ENCODE measurements at regions not wholly inside any gene's neighbourhood (a gene's known extent, or its start where the extent isn't known, plus 50 kb on each side); places are given as distances from the start of the nearest gene placed in this dataset.

GRCh38 chr12:98067795-98068194 lies 447.6 kb upstream of the TMPO start:
- no peak for DNase-seq

- DNase-seq: no peak
Observed at GRCh38 chr12:98073610-98074009, 441.8 kb upstream of the TMPO start.

GRCh38 chr12:98074286-98074685 lies 441.1 kb upstream of the TMPO start:
- DNase-seq: no peak

GRCh38 chr12:98084391-98084790 lies 431.0 kb upstream of the TMPO start:
- no peak for DNase-seq

GRCh38 chr12:98085046-98085755 lies 430.2 kb upstream of the TMPO start:
- no peak for DNase-seq

GRCh38 chr12:98090731-98091130 lies 424.7 kb upstream of the TMPO start:
- DNase-seq: no peak

- no peak for DNase-seq
Observed at GRCh38 chr12:98096436-98096835, 419.0 kb upstream of the TMPO start.

GRCh38 chr12:98106031-98106683 lies 409.2 kb upstream of the TMPO start:
- no peak for DNase-seq

GRCh38 chr12:98109266-98109665 lies 406.1 kb upstream of the TMPO start:
- DNase-seq: no peak

- no peak for DNase-seq
Observed at GRCh38 chr12:98110536-98110935, 404.9 kb upstream of the TMPO start.

- no peak for DNase-seq
Observed at GRCh38 chr12:98113548-98113947, 401.8 kb upstream of the TMPO start.

GRCh38 chr12:98121963-98122362 lies 393.4 kb upstream of the TMPO start:
- DNase-seq: no peak

- no peak for DNase-seq
Observed at GRCh38 chr12:98123021-98123461, 392.3 kb upstream of the TMPO start.

- DNase-seq: no peak
Observed at GRCh38 chr12:98126637-98127335, 388.6 kb upstream of the TMPO start.

- no peak for DNase-seq
Observed at GRCh38 chr12:98127336-98127679, 388.1 kb upstream of the TMPO start.

GRCh38 chr12:98127854-98128253 lies 387.5 kb upstream of the TMPO start:
- DNase-seq: no peak

- DNase-seq: no peak
Observed at GRCh38 chr12:98136544-98136943, 378.8 kb upstream of the TMPO start.

GRCh38 chr12:98137278-98137677 lies 378.1 kb upstream of the TMPO start:
- no peak for DNase-seq

GRCh38 chr12:98144953-98145352 lies 370.4 kb upstream of the TMPO start:
- no peak for DNase-seq

- no peak for DNase-seq
Observed at GRCh38 chr12:98146043-98146442, 369.3 kb upstream of the TMPO start.

- no peak for DNase-seq
Observed at GRCh38 chr12:98146487-98146886, 368.9 kb upstream of the TMPO start.

- DNase-seq: no peak
Observed at GRCh38 chr12:98149270-98149669, 366.1 kb upstream of the TMPO start.

GRCh38 chr12:98149691-98150210 lies 365.6 kb upstream of the TMPO start:
- no peak for DNase-seq

GRCh38 chr12:98151105-98151590 lies 364.2 kb upstream of the TMPO start:
- DNase-seq: no peak

Data from hematopoietic multipotent progenitor cell treated with erythropoietin and hydrocortisone succinate and interleukin-3 and kit ligand, for 6 days (in vitro differentiated cells).